NCI-H526 (cell line): ENCODE measurements at regions not wholly inside any gene's neighbourhood (a gene's known extent, or its start where the extent isn't known, plus 50 kb on each side); places are given as distances from the start of the nearest gene placed in this dataset.
"Not testable (repeated sequence)": the region's sequence is repeated elsewhere in the genome, so short reads cannot be mapped to it uniquely, and the experiment has no call there.

Experiments used
- DNase-seq, 2 experiments: peaks; one replicate each; lab custom pipeline; 2025; lab: John Stamatoyannopoulos, UW

GRCh38 chr6:8832695-8833094 is 397.4 kb upstream of the SLC35B3 start:
- DNase-seq: not testable (repeated sequence)

DNA sequence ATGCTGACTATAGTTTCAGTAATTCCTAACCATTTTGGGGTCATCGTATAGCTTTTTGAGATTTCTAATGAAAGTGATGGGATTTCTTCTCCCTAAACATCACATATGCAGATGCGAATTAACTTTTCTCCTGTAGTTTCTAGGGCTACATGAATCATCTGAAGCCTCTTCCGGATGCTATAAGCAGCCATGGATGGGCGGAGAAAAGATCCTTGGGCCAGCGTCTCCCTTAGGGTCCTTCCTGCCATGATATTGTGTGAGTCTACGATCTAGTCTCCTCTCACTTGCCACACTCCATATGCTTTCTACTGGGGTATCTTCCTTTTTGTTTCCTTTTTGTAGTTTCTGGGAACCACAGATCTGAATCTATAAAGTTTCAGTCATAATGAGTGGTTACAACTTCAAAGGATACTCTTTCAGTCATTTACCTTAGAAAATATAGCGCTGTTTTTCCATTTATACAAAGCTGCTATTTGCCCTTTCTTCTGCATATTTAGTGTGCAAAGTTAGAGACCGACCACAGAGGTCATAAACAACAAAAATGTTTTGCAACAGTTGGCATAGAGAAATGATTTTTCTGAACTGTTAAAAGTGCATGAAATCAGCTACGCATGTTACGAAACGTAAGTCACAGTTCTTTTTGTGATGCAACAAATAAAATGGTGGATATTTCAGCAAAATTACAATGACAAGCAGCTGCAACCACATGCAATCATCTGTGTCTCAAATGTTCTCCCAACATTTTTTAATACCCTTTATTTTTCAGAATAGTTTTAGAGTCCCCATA is 396.2 kb upstream of the SLC35B3 start:
- no peak for DNase-seq

GRCh38 chr6:8830794-8831193 is 395.4 kb upstream of the SLC35B3 start:
- no peak for DNase-seq

- DNase-seq: no peak
These were observed 394.5 kb upstream of the SLC35B3 start for GRCh38 chr6:8829796-8830195.

GRCh38 chr6:8829296-8829695 is 394.0 kb upstream of the SLC35B3 start:
- no peak for DNase-seq

DNA sequence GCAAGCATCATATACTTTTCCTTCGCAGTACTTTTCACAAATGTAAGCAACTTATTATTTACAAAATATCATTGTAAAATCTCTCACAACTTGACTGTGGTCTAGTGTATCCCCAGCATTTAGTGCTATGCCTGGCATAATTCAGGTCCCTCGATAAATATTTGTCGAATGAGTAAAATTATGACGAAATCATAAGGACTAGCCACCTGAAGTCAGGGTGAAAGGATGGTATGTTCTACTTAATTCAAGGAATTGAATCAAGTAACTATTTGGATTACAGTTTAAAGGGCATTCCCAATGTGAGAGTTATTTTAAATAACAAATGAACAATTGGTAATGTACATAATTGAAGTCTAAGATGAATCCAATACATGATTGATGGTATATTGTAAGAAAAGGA is 393.0 kb upstream of the SLC35B3 start:
- DNase-seq: no peak

GRCh38 chr6:8825726-8826125 is 390.4 kb upstream of the SLC35B3 start:
- no peak for DNase-seq

GRCh38 chr6:8821981-8822381 is 386.6 kb upstream of the SLC35B3 start:
- DNase-seq: no peak

GRCh38 chr6:8820313-8820712 is 385.0 kb upstream of the SLC35B3 start:
- DNase-seq: no peak

DNA sequence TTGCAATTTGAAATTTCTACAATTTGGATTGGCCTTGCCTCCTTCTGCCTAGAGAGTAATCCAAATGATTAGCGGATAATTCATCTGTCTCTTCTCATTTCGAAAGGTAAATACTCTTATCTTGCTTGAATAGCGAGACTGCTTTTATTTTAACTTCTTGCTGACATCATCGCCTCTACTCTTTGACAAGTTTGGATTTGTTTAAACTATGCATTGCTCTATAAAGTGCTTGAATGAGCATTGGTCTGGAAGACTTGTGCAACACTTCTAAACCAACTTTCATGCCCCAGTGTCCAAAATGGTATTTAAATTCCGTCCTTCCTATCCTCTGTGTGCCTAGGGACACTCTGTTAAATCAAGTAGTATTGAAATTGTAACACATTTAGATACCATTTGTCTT is 384.1 kb upstream of the SLC35B3 start:
- no peak for DNase-seq

GRCh38 chr6:8814440-8815000 is 379.2 kb upstream of the SLC35B3 start:
- DNase-seq: no peak

GRCh38 chr6:8810325-8810724 is 375.0 kb upstream of the SLC35B3 start:
- DNase-seq: no peak

DNA sequence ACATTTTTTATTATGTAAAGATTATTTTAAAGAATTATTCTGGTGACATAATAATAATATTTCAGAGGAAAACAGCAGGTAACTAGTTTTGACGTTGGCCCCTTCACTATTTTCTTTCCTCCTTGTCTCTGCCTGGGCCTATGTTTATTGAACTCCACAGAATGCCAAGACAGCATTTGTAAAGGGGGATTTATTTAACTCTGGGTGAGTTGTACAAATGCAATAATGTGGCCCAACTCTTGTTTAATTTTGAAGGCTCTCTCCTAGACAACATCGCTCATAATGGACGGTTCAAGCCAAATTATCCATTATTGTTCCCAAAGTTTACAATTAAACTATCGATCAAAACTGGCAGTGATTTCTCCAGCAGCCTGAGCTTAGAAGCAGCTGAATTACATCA is 374.3 kb upstream of the SLC35B3 start:
- no peak for DNase-seq

DNA sequence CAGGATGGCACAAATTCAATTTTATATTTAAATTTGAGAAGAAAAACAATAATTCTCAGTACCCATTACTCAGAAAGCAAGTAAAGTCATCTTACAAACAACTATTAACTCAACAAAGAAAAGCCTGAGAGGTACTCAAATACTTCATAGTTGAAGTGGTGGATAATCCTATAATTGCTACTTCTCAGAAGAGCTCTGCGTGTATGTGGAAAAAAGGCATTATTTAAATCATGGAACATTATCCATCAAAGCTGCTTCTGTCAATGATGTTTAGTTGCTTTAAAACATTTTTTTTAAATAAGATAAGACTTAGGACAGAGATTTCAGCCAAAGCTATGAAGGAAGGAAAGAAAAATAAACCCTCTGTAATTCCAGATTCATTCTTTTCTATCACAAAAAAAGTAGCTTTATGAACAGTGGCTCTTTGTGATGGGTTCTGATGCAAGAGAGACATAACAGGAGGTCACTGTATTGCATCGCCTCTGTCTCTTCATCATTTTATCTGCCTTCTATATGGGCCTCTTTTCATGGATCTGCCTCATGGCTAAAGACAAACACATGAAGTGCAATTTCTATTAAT is 367.9 kb upstream of the SLC35B3 start:
- no peak for DNase-seq

DNA sequence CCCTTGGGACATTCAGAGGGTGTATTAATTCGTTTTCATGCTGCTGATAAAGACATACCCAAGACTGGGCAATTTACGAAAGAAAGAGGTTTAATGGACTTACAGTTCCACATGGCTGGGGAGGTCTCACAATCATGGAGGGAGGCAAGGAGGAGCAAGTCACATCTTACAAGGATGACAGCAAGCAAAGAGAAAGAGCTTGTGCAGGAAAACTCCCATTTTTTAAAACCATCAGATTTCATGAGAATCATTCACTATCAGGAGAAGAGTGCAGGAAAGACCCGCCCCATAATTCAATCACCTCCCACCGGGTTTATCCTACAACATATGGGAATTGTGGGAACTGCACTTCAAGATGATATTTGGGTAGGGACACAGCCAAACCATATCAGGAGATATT is 367.1 kb upstream of the SLC35B3 start:
- DNase-seq: not testable (repeated sequence)

GRCh38 chr6:8794420-8794819 is 359.1 kb upstream of the SLC35B3 start:
- DNase-seq: no peak

GRCh38 chr6:8789878-8790277 is 354.5 kb upstream of the SLC35B3 start:
- DNase-seq: no peak

DNA sequence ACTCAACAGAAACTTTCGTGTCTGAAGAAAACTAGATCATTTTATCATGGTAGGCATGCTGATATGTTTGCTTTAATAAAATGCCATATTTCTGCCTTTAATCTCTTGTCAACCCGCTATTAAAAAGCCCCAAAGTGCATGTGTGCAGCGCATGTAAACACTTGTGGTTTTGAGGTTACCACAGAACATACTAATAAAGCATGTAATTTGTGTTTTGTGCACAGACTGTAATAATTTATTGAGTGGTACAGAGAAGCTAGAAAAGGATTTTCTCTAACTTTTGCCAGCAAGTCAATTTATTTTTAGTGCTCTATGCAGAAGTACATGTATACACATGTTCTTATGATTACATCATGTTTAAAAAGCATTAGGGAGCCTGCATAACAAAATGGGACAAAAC is 349.9 kb upstream of the SLC35B3 start:
- DNase-seq: no peak

DNA sequence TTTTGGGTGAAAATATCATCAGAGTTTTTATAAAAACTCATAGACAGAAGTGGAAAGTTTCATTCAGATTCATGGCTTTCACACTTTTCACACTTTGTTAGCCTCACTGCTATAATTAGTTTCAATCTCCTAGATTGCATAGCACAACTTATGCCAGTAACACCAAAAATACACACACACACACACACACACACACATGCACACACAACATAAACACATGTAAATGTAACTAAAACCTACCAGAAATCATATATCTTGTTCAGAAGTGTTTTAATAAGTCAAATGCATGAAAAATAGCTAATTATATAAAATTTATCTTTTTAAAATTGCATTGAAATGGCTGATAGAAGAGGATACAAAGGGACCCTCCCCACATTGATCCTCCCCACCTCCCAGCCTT is 347.8 kb upstream of the SLC35B3 start:
- no peak for DNase-seq

- no peak for DNase-seq
These were observed 345.3 kb upstream of the SLC35B3 start for GRCh38 chr6:8780653-8781052.

DNA sequence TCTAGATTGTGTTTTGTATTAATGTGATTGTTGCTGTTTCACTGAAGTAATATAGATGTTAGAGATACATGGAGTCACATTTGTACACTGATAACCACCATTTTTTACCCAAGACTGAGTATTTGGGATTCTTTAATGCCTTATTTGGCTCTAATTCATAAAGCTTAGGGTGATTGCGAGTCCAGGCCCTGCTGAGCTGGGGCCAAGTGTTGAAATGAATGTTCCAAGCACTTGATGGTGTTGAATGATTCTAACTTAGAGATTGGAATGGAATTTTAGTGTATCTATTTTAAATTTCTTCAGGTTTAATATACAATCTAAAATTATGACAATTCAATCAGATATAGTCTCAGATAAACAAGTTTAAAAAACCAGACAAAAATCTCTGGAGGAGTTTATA is 329.4 kb upstream of the SLC35B3 start:
- DNase-seq: no peak

GRCh38 chr6:8760951-8761350 is 325.6 kb upstream of the SLC35B3 start:
- no peak for DNase-seq

DNA sequence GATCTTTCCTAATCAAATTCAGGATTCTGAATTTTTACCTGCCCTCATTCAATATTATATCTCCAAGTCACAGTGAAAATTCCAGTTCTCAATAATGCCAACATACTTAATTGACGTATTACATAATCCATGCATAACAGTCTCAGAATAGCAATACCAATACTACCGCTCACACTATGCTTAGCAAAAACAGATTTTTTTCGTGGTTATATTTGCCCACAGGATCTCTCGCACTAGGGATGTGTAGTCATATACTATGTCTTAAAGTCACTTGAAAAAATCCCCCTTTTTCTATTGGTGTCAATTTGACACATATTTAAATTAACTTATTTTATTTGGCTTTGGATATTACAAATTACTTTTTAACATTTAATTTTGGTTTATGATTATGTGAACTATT is 323.1 kb upstream of the SLC35B3 start:
- no peak for DNase-seq

- no peak for DNase-seq
These were observed 315.3 kb upstream of the SLC35B3 start for GRCh38 chr6:8750627-8751026.
